Tibial artery (tissue), 4 donors: ENCODE measurements at regions not wholly inside any gene's neighbourhood (a gene's known extent, or its start where the extent isn't known, plus 50 kb on each side); places are given as distances from the start of the nearest gene placed in this dataset.

Experiments
- DNase-seq, 2 donors: peaks; one replicate each; pipeline ENCODE4 v3.0.0-alpha.2; 2019
- H3K27ac ChIP-seq, 2 donors: fragments of 200-600 bp; sonication (generic) in 1 of 2; 1 replicate in 1 of 2; 2 replicates in 1 of 2; pipeline ENCODE4 v1.5.1; 2018 to 2019; ENCODE audit warnings: mild to moderate bottlenecking in 1 of 2
- H3K27me3 ChIP-seq, 2 donors: fragments of 200-600 bp; sonication (generic) in 1 of 2; one replicate each; pipeline versions ENCODE4 v1.5.1 to v1.6.0; 2016 to 2019
- H3K36me3 ChIP-seq, 3 donors: fragments of 200-600 bp; sonication (generic) in 2 of 3; one replicate each; pipeline ENCODE4 v1.5.1; 2016 to 2019; ENCODE audit warnings: mild to moderate bottlenecking in 2 of 3
- H3K4me1 ChIP-seq, 4 donors: fragments of 200-600 bp; sonication (generic) in 2 of 4; 1 replicate in 3 of 4; 2 replicates in 1 of 4; pipeline ENCODE4 v1.5.1; 2016 to 2019
- H3K4me3 ChIP-seq, 2 donors: fragments of 200-600 bp; sonication (generic) in 1 of 2; 1 replicate in 1 of 2; 2 replicates in 1 of 2; pipeline ENCODE4 v1.5.1; 2018 to 2019; ENCODE audit warnings: mild to moderate bottlenecking in 2 of 2
- H3K9me3 ChIP-seq, 3 donors: fragments of 200-600 bp; sonication (generic) in 1 of 3; one replicate each; pipeline ENCODE4 v1.5.1; 2016 to 2019
- intact Hi-C: fragments of 100-400 bp; cut with DNase I; formaldehyde crosslinking; loops from one replicate; pipeline ENCODE4 v1.15.0; 2023; ENCODE audit warnings: low total_unique reads
- TF ChIP-seq, protein P1 (sequence below), 2 experiments: fragments of 200-600 bp in 1 of 2; fragments of 450-650 bp in 1 of 2; IDR thresholded peaks; one replicate each; pipeline ENCODE4 v1.5.1; 2017 to 2019; ENCODE audit warnings: antibody characterized with exemption in 2 of 2, mild to moderate bottlenecking in 1 of 2, moderate library complexity in 1 of 2

DNA sequence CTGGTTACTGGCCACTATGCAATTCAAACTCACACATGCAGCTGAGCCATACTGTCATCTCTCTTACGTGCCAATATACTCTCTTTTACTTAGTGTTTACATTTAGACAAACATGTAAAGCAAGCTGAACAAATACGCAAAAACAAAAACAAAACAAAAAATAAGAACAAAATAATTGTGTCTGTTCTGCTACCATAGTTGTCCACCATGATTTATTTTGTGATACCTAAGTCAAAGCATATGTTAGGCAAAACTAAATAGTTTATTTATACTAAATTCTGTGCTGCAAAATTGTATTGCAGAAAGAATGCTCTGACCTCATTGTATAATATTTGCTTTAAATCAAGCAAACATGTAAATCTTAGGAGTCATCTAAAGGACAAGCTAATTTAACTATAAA lies 943.2 kb upstream of the AGA start:
- Histone ChIP-seq H3K36me3 (no peaks in the 10 kb centered on the region), H3K4me3 (no peak overlapping the region), H3K9me3 (no peaks in the 10 kb centered on the region), H3K4me1 (no peaks in the 10 kb centered on the region), H3K27ac (no peak overlapping the region), H3K27me3 (no peaks in the 10 kb centered on the region)
- TF ChIP-seq, protein P1, sequence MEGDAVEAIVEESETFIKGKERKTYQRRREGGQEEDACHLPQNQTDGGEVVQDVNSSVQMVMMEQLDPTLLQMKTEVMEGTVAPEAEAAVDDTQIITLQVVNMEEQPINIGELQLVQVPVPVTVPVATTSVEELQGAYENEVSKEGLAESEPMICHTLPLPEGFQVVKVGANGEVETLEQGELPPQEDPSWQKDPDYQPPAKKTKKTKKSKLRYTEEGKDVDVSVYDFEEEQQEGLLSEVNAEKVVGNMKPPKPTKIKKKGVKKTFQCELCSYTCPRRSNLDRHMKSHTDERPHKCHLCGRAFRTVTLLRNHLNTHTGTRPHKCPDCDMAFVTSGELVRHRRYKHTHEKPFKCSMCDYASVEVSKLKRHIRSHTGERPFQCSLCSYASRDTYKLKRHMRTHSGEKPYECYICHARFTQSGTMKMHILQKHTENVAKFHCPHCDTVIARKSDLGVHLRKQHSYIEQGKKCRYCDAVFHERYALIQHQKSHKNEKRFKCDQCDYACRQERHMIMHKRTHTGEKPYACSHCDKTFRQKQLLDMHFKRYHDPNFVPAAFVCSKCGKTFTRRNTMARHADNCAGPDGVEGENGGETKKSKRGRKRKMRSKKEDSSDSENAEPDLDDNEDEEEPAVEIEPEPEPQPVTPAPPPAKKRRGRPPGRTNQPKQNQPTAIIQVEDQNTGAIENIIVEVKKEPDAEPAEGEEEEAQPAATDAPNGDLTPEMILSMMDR (IDR thresholded peaks at IDR 0.05): no peak
- intact Hi-C loops: no loop called here
- DNase-seq: no peak

DNA sequence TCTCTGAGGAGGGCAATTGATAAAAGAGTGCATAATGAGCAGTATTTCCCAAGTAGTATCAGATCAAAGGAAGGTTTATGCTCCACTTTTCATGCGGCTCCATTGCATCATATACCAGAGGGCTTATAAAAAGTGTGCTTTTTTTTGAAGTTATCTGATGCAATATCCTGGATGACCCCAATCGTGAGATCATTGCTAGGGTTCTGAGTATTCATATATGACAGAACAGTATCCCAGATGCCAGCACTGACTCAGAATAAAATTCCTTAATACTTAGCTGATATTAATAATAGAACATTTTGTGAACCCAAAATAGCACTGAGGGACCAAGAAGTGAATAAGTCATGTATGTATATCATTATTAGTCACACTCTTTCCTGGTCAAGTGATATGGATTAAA lies 945.5 kb upstream of the AGA start:
- no peak overlapping the region for H3K27ac ChIP-seq
- H3K27me3 ChIP-seq: no peaks in the 10 kb centered on the region
- no peak overlapping the region for H3K4me3 ChIP-seq
- DNase-seq: no peak
- TF ChIP-seq, protein P1 (IDR thresholded peaks at IDR 0.05): no peak
- no peaks in the 10 kb centered on the region for H3K4me1 ChIP-seq
- H3K36me3 ChIP-seq: no peaks in the 10 kb centered on the region
- H3K9me3 ChIP-seq: no peaks in the 10 kb centered on the region
- intact Hi-C loops: no loop called here

DNA sequence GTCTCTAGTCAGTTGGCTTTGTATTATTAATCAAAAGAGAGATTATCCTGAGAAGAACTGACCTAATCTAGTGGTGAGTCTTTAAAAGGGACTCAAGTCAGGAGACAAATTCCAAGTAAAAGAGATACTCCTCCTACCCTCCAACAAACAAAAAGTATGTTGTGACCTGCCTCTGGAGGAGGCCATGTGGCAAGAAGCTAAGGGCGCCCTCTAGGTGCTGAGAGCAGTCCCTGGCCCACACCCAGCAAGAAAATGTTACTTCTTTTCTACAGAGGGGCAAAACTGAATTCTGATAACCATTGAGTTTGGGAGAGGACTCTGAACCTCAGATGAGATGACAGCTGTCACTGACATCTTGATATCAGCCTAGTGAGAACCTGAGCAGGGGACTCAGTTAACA lies 953.6 kb upstream of the AGA start:
- H3K4me3 ChIP-seq: no peak overlapping the region
- no peaks in the 10 kb centered on the region for H3K27me3 ChIP-seq
- H3K9me3 ChIP-seq: no peaks in the 10 kb centered on the region
- H3K4me1 ChIP-seq: no peaks in the 10 kb centered on the region
- no peak overlapping the region for H3K27ac ChIP-seq
- H3K36me3 ChIP-seq: no peaks in the 10 kb centered on the region
- TF ChIP-seq, protein P1 (IDR thresholded peaks at IDR 0.05): no peak
- DNase-seq: no peak
- intact Hi-C loops: no loop called here

DNA sequence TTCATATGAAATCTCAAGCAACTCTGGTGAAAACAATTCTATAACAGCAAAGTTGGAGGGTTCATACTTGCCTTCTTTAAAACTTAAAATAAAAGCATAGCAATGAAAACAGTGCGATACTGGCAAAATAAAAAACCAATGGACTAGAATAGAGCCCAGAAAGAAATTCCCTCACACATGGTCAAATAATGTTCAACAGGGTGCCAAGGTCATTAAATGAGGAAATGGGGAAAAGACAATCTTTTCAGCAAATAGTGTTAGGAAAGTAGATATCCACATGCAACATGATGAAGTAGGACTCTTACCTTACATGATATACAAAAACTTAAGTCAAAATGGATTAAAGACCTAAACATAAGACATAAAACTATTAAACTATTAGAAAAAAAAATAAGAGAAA lies 970.2 kb upstream of the AGA start:
- Histone ChIP-seq H3K4me1 (no peaks in the 10 kb centered on the region), H3K9me3 (peaks cover 0 to under 1% (median 0%) of the 10 kb centered on the region in 3 donors), H3K27me3 (no peaks in the 10 kb centered on the region), H3K36me3 (no peaks in the 10 kb centered on the region), H3K27ac (no peak overlapping the region), H3K4me3 (no peak overlapping the region)
- DNase-seq: no peak
- TF ChIP-seq, protein P1 (IDR thresholded peaks at IDR 0.05): no peak
- intact Hi-C loops: no loop called here

DNA sequence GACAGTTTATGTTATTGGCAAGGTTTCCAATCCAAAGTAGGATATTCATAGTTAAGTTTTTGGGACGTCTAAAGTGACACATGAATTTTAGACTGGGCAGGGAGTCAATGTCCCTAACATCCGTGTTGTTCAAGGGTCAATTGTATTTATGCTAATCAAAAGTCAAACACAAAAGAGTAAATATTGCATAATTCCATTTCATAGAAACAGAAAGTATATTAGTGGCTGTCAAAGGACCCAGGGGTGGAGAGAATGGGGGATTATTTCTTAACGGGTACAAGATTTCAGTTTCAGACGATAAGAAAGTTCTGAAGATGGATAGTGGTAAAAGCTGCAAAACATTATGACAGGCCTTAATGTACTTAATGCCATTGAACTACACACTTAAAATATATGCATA lies 971.8 kb upstream of the AGA start:
- Histone ChIP-seq H3K4me1 (no peaks in the 10 kb centered on the region), H3K36me3 (no peaks in the 10 kb centered on the region), H3K27me3 (no peaks in the 10 kb centered on the region), H3K9me3 (no peaks in the 10 kb centered on the region), H3K27ac (no peak overlapping the region), H3K4me3 (no peak overlapping the region)
- intact Hi-C loops: no loop called here
- DNase-seq: no peak
- TF ChIP-seq, protein P1 (IDR thresholded peaks at IDR 0.05): no peak

DNA sequence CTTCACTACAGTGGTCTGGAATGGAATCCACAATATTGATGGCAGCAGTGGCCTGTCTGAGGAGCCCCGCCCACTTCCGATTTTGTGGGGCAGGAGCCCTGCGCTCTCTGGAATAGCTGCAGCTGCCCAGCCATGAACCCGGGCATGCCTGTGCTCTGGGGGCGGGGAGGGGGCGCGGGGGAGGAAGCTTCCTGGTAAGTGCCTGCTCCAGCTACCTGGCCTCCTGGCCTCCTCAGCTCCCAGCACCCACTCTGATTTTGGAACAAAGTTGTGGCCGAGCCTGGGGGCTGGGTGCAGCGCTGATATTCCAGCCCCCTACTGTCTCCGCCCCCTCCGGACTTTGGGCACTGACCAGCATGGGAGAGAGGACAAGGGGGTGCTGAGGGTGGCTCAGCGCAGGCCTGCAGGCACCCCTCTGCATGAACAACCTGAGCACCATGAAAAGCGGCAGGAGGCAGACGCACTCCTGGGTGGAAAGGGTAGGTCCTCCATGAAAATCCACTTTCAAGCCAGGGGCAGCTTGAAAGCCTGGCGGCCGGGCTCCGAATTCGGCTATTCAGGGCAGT lies 972.7 kb upstream of the AGA start:
- TF ChIP-seq, protein P1 (IDR thresholded peaks at IDR 0.05): no peak
- intact Hi-C loops: no loop called here
- Histone ChIP-seq H3K27me3 (no peaks in the 10 kb centered on the region), H3K9me3 (no peaks in the 10 kb centered on the region), H3K4me3 (no peak overlapping the region), H3K36me3 (no peaks in the 10 kb centered on the region), H3K27ac (no peak overlapping the region), H3K4me1 (no peaks in the 10 kb centered on the region)
- no peak for DNase-seq
